Trophoblast cell (in vitro differentiated cells and primary cell): ENCODE measurements at regions not wholly inside any gene's neighbourhood (a gene's known extent, or its start where the extent isn't known, plus 50 kb on each side); places are given as distances from the start of the nearest gene placed in this dataset.

ENCODE experiments used
- DNase-seq, 2 donors: peaks; one replicate each; pipeline ENCODE4 v3.0.0-alpha.2; 2016
- H2AFZ ChIP-seq: 2 replicates; pipeline ENCODE4 v1.6.1; 2013; ENCODE audit warnings: low read length, moderate library complexity, mild to moderate bottlenecking; ENCODE audit not compliant: insufficient read depth, poor library complexity
- H2AK5ac ChIP-seq: 2 replicates; pipeline ENCODE4 v1.6.1; 2013; ENCODE audit warnings: mild to moderate bottlenecking, low read length
- H2BK120ac ChIP-seq: 2 replicates; pipeline ENCODE4 v1.6.1; 2013; ENCODE audit warnings: low read length, mild to moderate bottlenecking, moderate library complexity; ENCODE audit not compliant: insufficient read depth, poor library complexity
- H2BK12ac ChIP-seq: 2 replicates; pipeline ENCODE4 v1.6.1; 2013; ENCODE audit warnings: mild to moderate bottlenecking, low read length, moderate library complexity
- H2BK5ac ChIP-seq: 2 replicates; pipeline ENCODE4 v1.6.1; 2013; ENCODE audit warnings: low read length, low read depth, moderate library complexity, mild to moderate bottlenecking; ENCODE audit not compliant: poor library complexity
- H3K14ac ChIP-seq: 2 replicates; pipeline ENCODE4 v1.6.1; 2013; ENCODE audit warnings: mild to moderate bottlenecking, low read length
- H3K18ac ChIP-seq: 2 replicates; pipeline ENCODE4 v1.6.1; 2013; ENCODE audit warnings: mild to moderate bottlenecking, low read length
- H3K23ac ChIP-seq: 2 replicates; pipeline ENCODE4 v1.6.1; 2013; ENCODE audit warnings: low read length
- H3K27ac ChIP-seq: 2 replicates; pipeline ENCODE4 v1.5.1; 2013; ENCODE audit warnings: low read depth, mild to moderate bottlenecking, inconsistent platforms, low read length, moderate library complexity
- H3K27me3 ChIP-seq: 2 replicates; pipeline ENCODE4 v1.6.1; 2013; ENCODE audit warnings: inconsistent platforms, mild to moderate bottlenecking, low read length, moderate library complexity; ENCODE audit not compliant: insufficient read depth
- H3K36me3 ChIP-seq, 2 experiments: 1 replicate in 1 of 2; 2 replicates in 1 of 2; pipeline ENCODE4 v1.6.1; 2013; ENCODE audit warnings: low read length in 2 of 2, mild to moderate bottlenecking in 2 of 2, moderate library complexity in 1 of 2; ENCODE audit not compliant: insufficient read depth in 2 of 2, control insufficient read depth in 1 of 2
- H3K4ac ChIP-seq: 2 replicates; pipeline ENCODE4 v1.6.1; 2013; ENCODE audit warnings: low read depth, mild to moderate bottlenecking, low read length, moderate library complexity
- H3K4me1 ChIP-seq, 2 experiments: 1 replicate in 1 of 2; 2 replicates in 1 of 2; pipeline ENCODE4 v1.6.1; 2013; ENCODE audit warnings: low read length in 2 of 2, mild to moderate bottlenecking in 2 of 2, moderate library complexity in 1 of 2; ENCODE audit not compliant: insufficient read depth in 2 of 2, control insufficient read depth in 1 of 2
- H3K4me2 ChIP-seq: 2 replicates; pipeline ENCODE4 v1.6.1; 2013; ENCODE audit warnings: inconsistent platforms, mild to moderate bottlenecking, low read length, moderate library complexity
- H3K4me3 ChIP-seq: 2 replicates; pipeline ENCODE4 v1.5.1; 2013; ENCODE audit warnings: mild to moderate bottlenecking, low read depth, low read length, inconsistent platforms
- H3K79me1 ChIP-seq: one replicate; pipeline ENCODE4 v1.6.1; 2013; ENCODE audit warnings: low read length
- H3K79me2 ChIP-seq: 2 replicates; pipeline ENCODE4 v1.6.1; 2013; ENCODE audit warnings: low read length, mild to moderate bottlenecking; ENCODE audit not compliant: control insufficient read depth, insufficient read depth, poor library complexity
- H3K9ac ChIP-seq: 2 replicates; pipeline ENCODE4 v1.6.1; 2013; ENCODE audit warnings: mild to moderate bottlenecking, low read length
- H3K9me3 ChIP-seq: 2 replicates; pipeline ENCODE4 v1.6.1; 2013; ENCODE audit warnings: low read depth, mild to moderate bottlenecking, control low read depth, inconsistent platforms, low read length; ENCODE audit not compliant: insufficient read depth
- H4K12ac ChIP-seq: 2 replicates; pipeline ENCODE4 v1.6.1; 2013; ENCODE audit warnings: low read depth, mild to moderate bottlenecking, low read length, moderate library complexity
- H4K8ac ChIP-seq: 2 replicates; pipeline ENCODE4 v1.6.1; 2013; ENCODE audit warnings: low read depth, mild to moderate bottlenecking, low read length, moderate library complexity
- H4K91ac ChIP-seq: one replicate; pipeline ENCODE4 v1.6.1; 2013; ENCODE audit warnings: low read depth, mild to moderate bottlenecking, low read length, moderate library complexity
- WGBS: extraction: QIAGEN DNeasy Blood & Tissue Kit; methylation state at CpG from one replicate; pipeline ENCODE4 v1.1.7; 2013; ENCODE audit warnings: missing lambda C conversion rate; ENCODE audit not compliant: insufficient read length, insufficient coverage; ENCODE audit errors: extremely low coverage; 5-methylcytosine and 5-hydroxymethylcytosine counted together

GRCh38 chr2:12253167-12253778, 463.5 kb upstream of the TRIB2 start:
- no peak overlapping the region for H3K4me3 ChIP-seq
- no peak overlapping the region for H3K27ac ChIP-seq
- no peak overlapping the region for H2AFZ ChIP-seq
- H2AK5ac ChIP-seq: no peak overlapping the region
- no peak overlapping the region for H3K18ac ChIP-seq
- no peak overlapping the region for H3K4ac ChIP-seq
- no peak overlapping the region for H2BK12ac ChIP-seq
- H3K23ac ChIP-seq: no peak overlapping the region
- no peaks in the 10 kb centered on the region for H3K79me2 ChIP-seq
- H3K27me3 ChIP-seq: no peaks in the 10 kb centered on the region
- no peak overlapping the region for H2BK5ac ChIP-seq
- H3K14ac ChIP-seq: no peak overlapping the region
- WGBS: no CpG with 5 or more reads among the region's 2 CpGs
- H3K9ac ChIP-seq: no peak overlapping the region
- no peak overlapping the region for H4K12ac ChIP-seq
- H3K4me2 ChIP-seq: no peak overlapping the region
- H3K36me3 ChIP-seq: no peaks in the 10 kb centered on the region
- H4K91ac ChIP-seq: no peak overlapping the region
- no peaks in the 10 kb centered on the region for H3K79me1 ChIP-seq
- H2BK120ac ChIP-seq: no peak overlapping the region
- no peak overlapping the region for H4K8ac ChIP-seq
- no peak for DNase-seq
- H3K9me3 ChIP-seq: no peaks in the 10 kb centered on the region
- no peaks in the 10 kb centered on the region for H3K4me1 ChIP-seq

DNA sequence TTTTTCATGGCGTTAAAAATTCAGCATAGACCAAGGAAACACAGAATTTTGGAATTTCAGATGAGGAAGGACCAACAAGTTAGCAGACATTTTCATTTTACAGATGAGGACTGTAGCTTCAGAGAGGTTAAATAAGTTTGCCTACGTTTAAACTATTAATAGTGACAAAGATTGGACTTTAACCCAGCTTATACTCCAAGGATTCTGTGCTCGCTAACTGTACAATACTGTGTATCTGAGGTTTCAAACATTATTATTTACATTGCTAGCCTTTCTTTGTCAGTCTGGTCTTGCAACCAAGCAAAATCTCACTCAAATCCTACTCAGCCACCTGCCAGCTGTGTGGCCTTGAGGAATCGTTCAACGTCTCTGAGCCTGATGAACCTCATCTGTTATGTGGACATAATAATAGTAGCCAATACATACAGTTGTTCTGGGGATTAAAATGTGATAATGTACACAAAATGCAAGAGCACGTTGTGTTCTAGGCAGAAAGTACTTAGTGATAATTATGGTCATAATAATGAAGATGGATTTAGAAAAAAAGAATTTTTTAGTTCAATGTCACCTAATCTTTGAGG, 462.4 kb upstream of the TRIB2 start:
- Histone ChIP-seq H3K9me3 (no peaks in the 10 kb centered on the region), H4K8ac (no peak overlapping the region), H3K23ac (no peak overlapping the region), H4K12ac (no peak overlapping the region), H2BK12ac (no peak overlapping the region), H3K27ac (no peak overlapping the region), H3K18ac (no peak overlapping the region), H3K14ac (no peak overlapping the region), H2AK5ac (no peak overlapping the region), H3K27me3 (no peaks in the 10 kb centered on the region), H3K79me2 (no peaks in the 10 kb centered on the region), H2BK5ac (no peak overlapping the region), H2AFZ (no peak overlapping the region), H3K4me1 (no peaks in the 10 kb centered on the region), H3K9ac (no peak overlapping the region), H3K79me1 (no peaks in the 10 kb centered on the region), H4K91ac (no peak overlapping the region), H3K4me3 (no peak overlapping the region), H3K36me3 (no peaks in the 10 kb centered on the region), H3K4me2 (no peak overlapping the region), H2BK120ac (no peak overlapping the region), H3K4ac (no peak overlapping the region)
- WGBS: no CpG with 5 or more reads among the region's 6 CpGs
- no peak for DNase-seq

GRCh38 chr2:12256206-12256605, 460.5 kb upstream of the TRIB2 start:
- H2AK5ac ChIP-seq: no peak overlapping the region
- no peak overlapping the region for H3K9ac ChIP-seq
- no peak overlapping the region for H2BK5ac ChIP-seq
- no peak overlapping the region for H3K18ac ChIP-seq
- no peak overlapping the region for H3K4me3 ChIP-seq
- H3K27ac ChIP-seq: no peak overlapping the region
- H3K4me2 ChIP-seq: no peak overlapping the region
- no peaks in the 10 kb centered on the region for H3K27me3 ChIP-seq
- H2BK12ac ChIP-seq: no peak overlapping the region
- H4K12ac ChIP-seq: no peak overlapping the region
- no peak overlapping the region for H2AFZ ChIP-seq
- H4K91ac ChIP-seq: no peak overlapping the region
- H3K14ac ChIP-seq: no peak overlapping the region
- no peak overlapping the region for H2BK120ac ChIP-seq
- no CpG with 5 or more reads among the region's 2 CpGs for WGBS
- no peaks in the 10 kb centered on the region for H3K79me1 ChIP-seq
- no peak overlapping the region for H3K4ac ChIP-seq
- no peak overlapping the region for H3K23ac ChIP-seq
- no peaks in the 10 kb centered on the region for H3K36me3 ChIP-seq
- H4K8ac ChIP-seq: no peak overlapping the region
- no peak for DNase-seq
- H3K79me2 ChIP-seq: no peaks in the 10 kb centered on the region
- H3K9me3 ChIP-seq: no peaks in the 10 kb centered on the region
- H3K4me1 ChIP-seq: no peaks in the 10 kb centered on the region

GRCh38 chr2:12257476-12257875, 459.3 kb upstream of the TRIB2 start:
- H3K36me3 ChIP-seq: no peaks in the 10 kb centered on the region
- no peak overlapping the region for H2AFZ ChIP-seq
- H3K27ac ChIP-seq: no peak overlapping the region
- H2BK120ac ChIP-seq: no peak overlapping the region
- no peak overlapping the region for H3K4ac ChIP-seq
- no peak overlapping the region for H2BK5ac ChIP-seq
- H3K79me1 ChIP-seq: no peaks in the 10 kb centered on the region
- no peak overlapping the region for H3K9ac ChIP-seq
- H2BK12ac ChIP-seq: no peak overlapping the region
- no peak overlapping the region for H3K4me2 ChIP-seq
- no peak overlapping the region for H3K14ac ChIP-seq
- H3K4me3 ChIP-seq: no peak overlapping the region
- H2AK5ac ChIP-seq: no peak overlapping the region
- peaks cover 0 to 2% of the 10 kb centered on the region in 2 experiments for H3K4me1 ChIP-seq
- H4K8ac ChIP-seq: no peak overlapping the region
- no peak overlapping the region for H4K12ac ChIP-seq
- no peak for DNase-seq
- H3K27me3 ChIP-seq: no peaks in the 10 kb centered on the region
- no peaks in the 10 kb centered on the region for H3K79me2 ChIP-seq
- H3K23ac ChIP-seq: no peak overlapping the region
- H3K9me3 ChIP-seq: no peaks in the 10 kb centered on the region
- H3K18ac ChIP-seq: no peak overlapping the region
- H4K91ac ChIP-seq: no peak overlapping the region
- 100% methylated on average over 1 of the region's 3 CpGs for WGBS
